Natural killer cell treated with Interleukin-12 subunit alpha and Interleukin-12 subunit beta and Interleukin-15 and Interleukin-18, amount 100 ng/mL, for 72 hours (primary cell): ENCODE measurements at regions not wholly inside any gene's neighbourhood (a gene's known extent, or its start where the extent isn't known, plus 50 kb on each side); places are given as distances from the start of the nearest gene placed in this dataset.

Experiments
- ATAC-seq, 2 donors: fragments of 150-1000 bp; cut with Tn5 transposase in 1 of 2; sonication (Bioruptor Pico), chemical (Tn5 transposase) in 1 of 2; 2 replicates each; pipeline ENCODE4 v1.10.0; 2021
- DNase-seq: peaks from one replicate; pipeline ENCODE4 v3.0.0; 2022; ENCODE audit warnings: low spot score
- H3K27ac Mint-ChIP-seq, 2 donors: 1 replicate in 1 of 2; 2 replicates in 1 of 2; pipeline ENCODE4 v1.8.0; 2022; ENCODE audit warnings: mixed read lengths in 2 of 2, mild to moderate bottlenecking in 1 of 2, moderate library complexity in 1 of 2
- H3K27me3 Mint-ChIP-seq, 2 donors: 1 replicate in 1 of 2; 2 replicates in 1 of 2; pipeline ENCODE4 v1.8.0; 2022; ENCODE audit warnings: mixed read lengths in 2 of 2
- H3K36me3 Mint-ChIP-seq: one replicate; pipeline ENCODE4 v1.8.0; 2022; ENCODE audit warnings: mixed read lengths
- H3K4me1 Mint-ChIP-seq, 2 donors: 1 replicate in 1 of 2; 2 replicates in 1 of 2; pipeline ENCODE4 v1.8.0; 2022; ENCODE audit warnings: low read depth in 2 of 2, mixed read lengths in 2 of 2, mild to moderate bottlenecking in 1 of 2
- H3K4me3 Mint-ChIP-seq: one replicate; pipeline ENCODE4 v1.8.0; 2022; ENCODE audit warnings: mixed read lengths
- H3K9me3 Mint-ChIP-seq: 2 replicates; pipeline ENCODE4 v1.8.0; 2022; ENCODE audit warnings: mixed read lengths

DNA sequence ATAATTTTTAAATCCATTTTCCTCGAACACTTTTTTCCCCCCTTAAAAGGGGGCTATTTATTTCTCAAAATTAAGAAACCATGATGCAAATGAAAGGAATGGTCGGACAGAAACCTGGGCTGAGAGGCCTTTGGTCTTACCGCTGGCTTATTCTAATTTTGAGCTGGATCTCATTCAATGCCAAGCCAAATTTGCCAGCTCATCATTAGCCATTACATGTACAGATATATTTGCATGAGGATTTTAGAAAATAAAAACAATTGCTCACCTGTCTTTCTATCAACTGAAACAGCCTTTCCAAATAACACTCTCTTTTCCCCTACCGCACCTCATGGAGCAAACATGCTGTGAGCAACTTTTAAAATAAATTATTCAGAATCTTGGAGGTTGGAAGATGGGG, 219.5 kb upstream of the DTNBP1 start:
- no peaks in the 10 kb centered on the region for H3K9me3 Mint-ChIP-seq
- DNase-seq (no peak), ATAC-seq (no peak)
- no peaks in the 10 kb centered on the region for H3K27me3 Mint-ChIP-seq
- H3K27ac Mint-ChIP-seq: no peak overlapping the region
- H3K36me3 Mint-ChIP-seq: no peaks in the 10 kb centered on the region
- peaks cover 26 to 29% of the 10 kb centered on the region in 2 donors for H3K4me1 Mint-ChIP-seq
- H3K4me3 Mint-ChIP-seq: no peak overlapping the region

DNA sequence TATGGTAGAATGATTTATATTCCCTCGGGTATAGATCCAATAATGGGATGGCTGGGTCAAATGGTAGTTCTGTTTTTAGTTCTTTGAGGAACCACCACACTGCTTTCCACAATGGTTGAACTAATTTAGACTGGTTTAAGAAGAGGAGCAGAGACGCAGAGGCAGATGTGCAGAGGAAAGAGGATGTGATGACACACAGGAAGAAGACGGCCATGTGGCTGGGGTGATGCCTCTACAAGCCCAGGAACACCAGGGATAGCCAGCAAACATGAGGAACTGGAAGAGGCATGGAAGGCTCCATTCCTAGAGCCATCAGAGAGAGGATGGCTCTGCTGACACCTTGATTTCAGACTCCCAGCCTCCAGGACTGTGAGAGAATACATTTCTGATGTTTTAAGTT, 218.3 kb upstream of the DTNBP1 start:
- no peak for DNase-seq
- Mint-ChIP-seq H3K4me3 (peak overlapping the region; percentile 45), H3K36me3 (no peaks in the 10 kb centered on the region), H3K9me3 (no peaks in the 10 kb centered on the region), H3K4me1 (peaks cover 24 to 29% of the 10 kb centered on the region in 2 donors), H3K27ac (peak overlapping the region; percentile 44 to 73), H3K27me3 (no peaks in the 10 kb centered on the region)
- ATAC-seq: no peak

DNA sequence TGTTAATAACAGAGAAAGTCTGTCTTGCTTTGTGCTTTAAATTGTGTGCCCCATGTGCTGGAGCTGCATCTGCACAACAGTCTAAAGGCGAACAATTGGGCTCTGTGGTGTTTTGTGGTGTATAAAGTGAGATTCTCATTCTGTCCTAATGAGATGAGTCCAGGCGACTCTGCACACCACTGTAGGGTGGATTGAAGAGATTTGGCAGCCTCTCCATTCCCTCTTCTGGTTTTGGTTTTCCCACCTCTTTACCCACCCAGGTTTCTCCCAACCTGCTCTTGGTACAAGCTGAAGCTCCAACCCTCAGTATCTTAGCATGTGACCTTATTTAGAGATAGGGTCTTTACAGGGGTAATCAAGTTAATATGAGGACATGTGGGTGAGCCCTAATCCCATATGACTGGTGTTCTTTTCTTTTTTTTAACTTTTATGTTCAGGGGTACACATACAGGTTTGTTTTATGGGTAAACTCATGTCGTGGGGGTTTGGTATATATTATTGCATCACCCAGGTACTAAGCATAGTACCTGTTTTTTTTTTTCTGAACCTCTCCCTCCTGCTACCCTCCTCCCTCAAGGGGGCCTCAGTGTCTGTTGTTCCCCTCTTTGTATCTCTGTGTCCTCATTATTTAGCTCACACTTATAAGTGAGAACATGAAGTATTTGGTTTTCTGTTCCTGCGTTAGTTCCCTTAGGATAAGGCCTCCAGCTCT, 217.6 kb upstream of the DTNBP1 start:
- peak overlapping the region; percentile 44 to 73 for H3K27ac Mint-ChIP-seq
- H3K4me1 Mint-ChIP-seq: peaks cover 24 to 29% of the 10 kb centered on the region in 2 donors
- no peaks in the 10 kb centered on the region for H3K27me3 Mint-ChIP-seq
- H3K4me3 Mint-ChIP-seq: peak overlapping the region; percentile 69
- no peaks in the 10 kb centered on the region for H3K36me3 Mint-ChIP-seq
- H3K9me3 Mint-ChIP-seq: no peaks in the 10 kb centered on the region
- DNase-seq: no peak
- ATAC-seq: peak in 1 of 2 donors; percentile 59

DNA sequence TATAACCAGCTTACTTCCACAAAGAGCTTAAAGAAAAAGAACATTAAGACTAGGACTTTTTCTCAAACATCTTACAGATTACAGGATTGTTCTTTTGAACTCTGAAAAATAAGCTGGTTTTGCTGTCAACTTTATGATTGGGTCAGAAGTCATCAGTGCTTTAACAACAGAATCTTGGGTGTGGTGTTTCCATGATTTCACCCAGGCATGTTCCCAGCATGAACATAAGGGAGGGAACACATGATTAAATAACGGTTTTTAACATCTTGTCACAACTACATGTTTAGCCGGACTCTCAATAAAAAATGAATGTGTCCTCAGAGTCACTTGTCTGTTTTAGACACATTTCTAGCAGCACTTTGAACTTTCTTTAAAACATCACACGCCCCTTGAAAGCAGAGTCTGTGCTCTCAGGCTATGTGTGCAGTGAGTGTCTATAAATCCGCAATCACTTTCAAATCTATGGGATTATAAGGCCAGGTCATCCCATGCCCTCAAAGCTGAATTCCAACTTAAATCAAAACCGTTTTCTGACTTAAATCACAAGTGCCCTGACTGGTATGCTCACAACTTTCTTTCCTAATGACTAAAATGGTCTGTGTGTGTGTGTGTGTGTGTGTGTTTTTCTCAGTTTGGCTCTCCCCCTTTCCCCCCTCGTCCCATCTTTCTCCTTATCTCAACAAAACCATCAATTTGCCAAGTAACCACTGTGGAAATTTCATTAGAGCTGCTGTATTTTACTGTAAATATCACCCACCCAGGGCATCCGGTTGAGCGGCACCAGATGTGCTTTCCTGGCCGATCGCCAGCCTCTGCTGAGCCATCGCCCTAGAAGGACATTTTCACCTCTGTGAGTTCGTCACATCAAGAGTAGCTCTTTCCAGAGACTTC, 216.8 kb upstream of the DTNBP1 start:
- no peaks in the 10 kb centered on the region for H3K36me3 Mint-ChIP-seq
- H3K4me1 Mint-ChIP-seq: peaks cover 25 to 29% of the 10 kb centered on the region in 2 donors
- DNase-seq: no peak
- no peaks in the 10 kb centered on the region for H3K9me3 Mint-ChIP-seq
- H3K4me3 Mint-ChIP-seq: peak overlapping the region; percentile 69
- H3K27ac Mint-ChIP-seq: peak overlapping the region; percentile 44 to 73
- ATAC-seq: peak; percentile 69 to 80
- H3K27me3 Mint-ChIP-seq: peaks cover 0 to 2% of the 10 kb centered on the region in 2 donors

DNA sequence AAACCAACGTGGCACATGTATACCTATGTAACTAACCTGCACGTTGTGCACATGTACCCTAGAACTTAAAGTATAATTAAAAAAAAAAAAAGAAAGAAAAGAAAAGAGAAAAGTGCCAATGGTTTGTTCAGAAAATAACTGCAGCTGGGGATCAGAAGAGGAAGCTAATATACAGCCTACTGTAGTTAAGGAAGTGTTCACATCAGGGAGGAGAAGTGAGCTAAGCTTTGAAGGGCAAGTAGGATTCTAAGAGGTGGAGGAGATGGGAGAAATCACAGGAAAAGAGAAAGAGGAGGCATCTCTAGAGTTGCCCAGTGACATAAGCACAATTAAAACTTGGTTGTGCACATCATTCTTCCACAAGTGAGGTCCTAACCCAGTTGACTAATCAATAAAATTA, 214.4 kb upstream of the DTNBP1 start:
- Mint-ChIP-seq H3K36me3 (no peaks in the 10 kb centered on the region), H3K4me1 (peaks cover 30 to 31% of the 10 kb centered on the region in 2 donors), H3K27ac (no peak overlapping the region), H3K27me3 (peaks cover 0 to 3% of the 10 kb centered on the region in 2 donors), H3K4me3 (no peak overlapping the region), H3K9me3 (no peaks in the 10 kb centered on the region)
- ATAC-seq (no peak), DNase-seq (no peak)

DNA sequence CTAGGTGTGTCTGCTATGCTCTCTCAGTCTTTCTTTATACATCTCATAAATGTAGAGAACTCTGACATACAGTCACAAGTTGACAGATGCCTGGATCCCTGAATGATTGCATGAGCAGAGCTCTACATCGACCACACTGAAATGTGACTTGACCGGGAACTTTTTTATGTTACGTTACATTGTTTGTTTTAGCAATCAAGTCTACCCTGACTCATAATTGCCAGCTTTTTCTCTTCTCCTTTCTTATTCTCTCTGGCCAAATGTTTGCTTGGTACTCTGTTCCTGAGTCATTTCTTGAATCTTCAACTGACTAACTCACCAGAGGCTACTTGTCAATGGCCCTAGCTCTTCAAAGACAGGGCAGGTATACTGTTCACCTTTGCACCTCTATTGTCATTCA, 213.6 kb upstream of the DTNBP1 start:
- peak in 1 of 2 donors; percentile 60 for ATAC-seq
- H3K9me3 Mint-ChIP-seq: no peaks in the 10 kb centered on the region
- H3K4me3 Mint-ChIP-seq: no peak overlapping the region
- no peak for DNase-seq
- peaks cover 31 to 36% of the 10 kb centered on the region in 2 donors for H3K4me1 Mint-ChIP-seq
- no peaks in the 10 kb centered on the region for H3K36me3 Mint-ChIP-seq
- no peak overlapping the region for H3K27ac Mint-ChIP-seq
- H3K27me3 Mint-ChIP-seq: peaks cover 0 to 4% of the 10 kb centered on the region in 2 donors

DNA sequence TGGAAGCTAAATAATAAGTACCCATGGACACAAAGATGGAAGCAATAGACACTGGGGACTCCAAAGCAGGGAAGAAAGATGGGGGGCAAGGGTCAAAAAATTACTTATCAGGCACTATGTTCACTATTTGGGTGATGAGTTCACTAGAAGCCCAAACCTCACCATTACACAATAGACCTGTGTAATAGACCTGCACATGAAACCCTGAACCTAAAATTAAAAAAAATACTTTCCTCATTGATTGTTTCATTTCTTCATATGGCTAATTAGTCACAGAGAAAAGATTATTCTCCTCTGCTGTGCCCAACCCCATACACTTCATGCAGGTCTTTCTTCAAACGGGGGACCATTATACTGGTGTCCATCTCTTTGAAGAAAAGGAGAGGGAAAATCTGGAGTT, 213.0 kb upstream of the DTNBP1 start:
- Mint-ChIP-seq H3K4me3 (no peak overlapping the region), H3K36me3 (no peaks in the 10 kb centered on the region), H3K27me3 (peaks cover 0 to 6% of the 10 kb centered on the region in 2 donors), H3K4me1 (peaks cover 26 to 31% of the 10 kb centered on the region in 2 donors), H3K9me3 (no peaks in the 10 kb centered on the region), H3K27ac (no peak overlapping the region)
- DNase-seq: no peak
- no peak for ATAC-seq

DNA sequence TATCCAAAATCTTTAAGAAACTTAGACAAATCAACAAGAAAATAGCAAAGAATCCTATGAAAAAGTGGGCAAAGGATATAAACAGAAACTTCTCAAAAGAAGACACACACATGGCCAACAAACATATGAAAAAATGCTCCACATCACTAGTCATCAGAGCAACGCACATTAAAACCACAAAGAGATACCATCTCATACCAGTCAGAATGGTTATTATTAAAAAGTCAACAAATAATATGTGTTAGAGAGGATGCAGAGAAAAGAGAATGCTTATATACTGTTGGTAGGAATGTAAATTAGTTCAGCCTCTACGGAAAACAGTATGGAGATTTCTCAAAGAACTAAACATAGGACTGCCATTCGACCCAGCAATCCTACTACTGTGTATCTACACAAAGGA, 212.0 kb upstream of the DTNBP1 start:
- ATAC-seq (no peak), DNase-seq (no peak)
- Mint-ChIP-seq H3K27ac (no peak overlapping the region), H3K4me3 (no peak overlapping the region), H3K9me3 (no peaks in the 10 kb centered on the region), H3K36me3 (no peaks in the 10 kb centered on the region), H3K4me1 (peaks cover 16 to 21% of the 10 kb centered on the region in 2 donors), H3K27me3 (peaks cover 7 to 11% of the 10 kb centered on the region in 2 donors)

DNA sequence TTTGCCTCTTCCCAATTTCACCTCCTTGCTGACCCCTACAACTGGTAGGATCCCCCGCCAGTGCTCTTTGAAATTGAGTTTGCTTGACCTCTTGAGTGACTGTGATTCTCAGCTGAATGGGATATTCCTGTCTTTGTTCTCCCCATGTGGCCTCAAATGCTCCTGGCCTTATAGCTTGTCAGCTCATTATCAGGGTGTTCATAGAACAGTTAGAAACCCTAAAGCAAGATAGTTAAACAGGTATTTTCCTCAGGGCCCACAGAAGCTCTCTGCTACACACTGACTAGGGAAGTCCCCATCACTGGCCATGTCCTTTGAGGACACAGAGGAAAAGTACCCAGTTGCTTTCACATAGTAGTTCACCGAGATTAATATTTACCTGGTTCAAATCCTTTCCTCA, 211.5 kb upstream of the DTNBP1 start:
- no peaks in the 10 kb centered on the region for H3K9me3 Mint-ChIP-seq
- no peak overlapping the region for H3K4me3 Mint-ChIP-seq
- H3K27me3 Mint-ChIP-seq: peaks cover 7 to 11% of the 10 kb centered on the region in 2 donors
- H3K4me1 Mint-ChIP-seq: peaks cover 11 to 17% of the 10 kb centered on the region in 2 donors
- no peak overlapping the region for H3K27ac Mint-ChIP-seq
- ATAC-seq (no peak), DNase-seq (no peak)
- H3K36me3 Mint-ChIP-seq: no peaks in the 10 kb centered on the region

DNA sequence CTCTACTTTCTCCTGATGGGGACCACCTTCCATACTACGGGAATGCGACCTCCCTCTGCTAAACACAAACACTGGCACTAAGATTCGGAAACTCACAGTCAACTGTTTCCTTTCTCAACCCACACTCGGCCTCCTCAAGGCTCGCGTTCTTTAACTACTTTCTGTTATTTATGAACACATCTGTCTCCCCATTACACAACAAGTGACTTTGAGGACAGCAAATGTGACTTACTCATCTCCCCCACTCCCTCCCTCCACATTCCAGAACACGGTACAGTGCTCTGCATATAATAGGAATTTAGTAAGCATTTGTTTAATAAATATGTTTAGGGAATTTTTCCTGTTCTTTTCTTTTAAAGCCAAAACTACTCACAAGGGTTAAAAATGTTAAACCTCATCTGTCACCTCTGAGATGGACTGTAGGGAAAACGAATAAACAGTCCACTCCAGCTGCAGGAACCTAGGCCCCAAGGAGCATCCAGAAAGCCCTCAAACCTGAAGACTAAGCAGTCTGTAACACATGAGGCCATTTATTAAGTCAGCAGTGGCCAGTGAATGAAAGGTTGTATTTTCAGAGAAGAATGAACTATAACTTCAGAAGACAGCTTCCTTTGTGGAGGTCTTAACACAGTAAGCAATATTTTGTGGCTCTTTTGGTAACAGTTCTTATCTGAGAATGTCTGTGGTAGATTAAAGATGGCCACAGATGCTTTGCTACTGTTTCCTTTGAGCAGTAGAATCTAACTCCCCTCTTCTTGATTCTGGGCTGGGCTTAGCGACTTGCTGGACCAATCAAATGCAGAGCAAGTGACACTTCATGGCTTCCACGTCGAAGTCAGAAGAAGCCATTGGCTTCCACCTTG, 209.6 kb upstream of the DTNBP1 start:
- Mint-ChIP-seq H3K27ac (no peak overlapping the region), H3K4me3 (no peak overlapping the region), H3K9me3 (no peaks in the 10 kb centered on the region), H3K4me1 (peaks cover 10 to 15% of the 10 kb centered on the region in 2 donors), H3K36me3 (no peaks in the 10 kb centered on the region), H3K27me3 (peaks cover 7 to 13% of the 10 kb centered on the region in 2 donors)
- ATAC-seq (no peak), DNase-seq (no peak)

DNA sequence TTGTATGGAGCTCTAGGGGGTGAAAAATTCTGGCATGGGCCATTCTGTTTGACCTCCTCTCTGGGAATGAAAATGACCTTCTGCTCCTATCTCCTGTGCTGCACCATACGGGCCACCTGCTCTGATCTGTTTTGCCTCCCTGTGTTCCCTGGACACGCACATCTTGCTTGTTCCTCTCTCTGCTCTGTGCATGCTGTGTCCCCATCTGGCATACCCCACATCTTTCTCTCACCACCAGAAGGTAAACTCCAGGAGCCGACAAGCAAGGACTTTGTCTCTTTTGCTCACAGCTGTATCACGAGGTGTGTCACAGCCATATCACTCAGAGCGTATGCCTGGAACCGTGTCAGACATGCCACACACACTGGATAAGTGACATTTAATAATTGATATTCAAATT, 208.4 kb upstream of the DTNBP1 start:
- H3K27ac Mint-ChIP-seq: no peak overlapping the region

DNA sequence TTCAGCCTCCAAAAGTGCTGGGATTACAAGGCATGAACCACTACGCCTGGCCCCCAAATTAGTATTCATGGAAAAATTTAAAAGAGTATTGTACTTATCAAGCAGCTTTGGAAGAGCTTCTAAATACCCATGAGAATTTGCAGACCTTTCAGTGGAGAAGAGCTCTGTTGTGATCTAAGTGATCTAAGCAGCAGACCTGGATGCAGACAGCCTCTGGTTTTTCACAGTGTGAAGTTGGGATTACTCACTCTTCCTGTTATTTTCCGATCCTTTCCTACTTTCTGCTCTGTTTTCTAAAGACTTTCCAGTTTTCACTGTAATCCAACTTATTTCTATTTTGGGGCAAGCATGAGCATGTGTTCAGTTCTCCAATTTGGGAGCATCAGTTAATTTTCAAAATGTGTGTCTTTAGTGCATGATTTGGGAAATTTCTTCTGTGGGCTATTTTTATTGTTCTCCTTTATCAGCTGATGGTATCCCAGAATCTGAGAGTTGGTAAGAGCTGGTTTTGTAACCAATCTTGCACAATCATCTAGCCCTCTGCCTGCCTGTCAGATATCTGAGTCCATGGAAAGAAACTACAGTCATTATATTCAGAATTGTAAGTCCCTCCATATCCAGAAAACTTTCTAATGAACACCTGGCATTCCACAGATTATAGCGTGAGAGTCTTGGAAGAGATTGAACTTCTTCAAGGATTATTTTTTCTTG, 207.7 kb upstream of the DTNBP1 start:
- H3K27ac Mint-ChIP-seq: no peak overlapping the region
- H3K4me1 Mint-ChIP-seq: peaks cover 10 to 12% of the 10 kb centered on the region in 2 donors
- peaks cover 7 to 16% of the 10 kb centered on the region in 2 donors for H3K27me3 Mint-ChIP-seq
- no peak for DNase-seq
- H3K36me3 Mint-ChIP-seq: no peaks in the 10 kb centered on the region
- ATAC-seq: no peak
- H3K9me3 Mint-ChIP-seq: no peaks in the 10 kb centered on the region
- no peak overlapping the region for H3K4me3 Mint-ChIP-seq

More for the DNA sequence above, 208.4 kb upstream of the DTNBP1 start:
- H3K36me3 Mint-ChIP-seq: no peaks in the 10 kb centered on the region
- ATAC-seq (no peak), DNase-seq (no peak)
- H3K9me3 Mint-ChIP-seq: no peaks in the 10 kb centered on the region
- peaks cover 7 to 13% of the 10 kb centered on the region in 2 donors for H3K27me3 Mint-ChIP-seq
- peaks cover 10 to 12% of the 10 kb centered on the region in 2 donors for H3K4me1 Mint-ChIP-seq
- H3K4me3 Mint-ChIP-seq: no peak overlapping the region

DNA sequence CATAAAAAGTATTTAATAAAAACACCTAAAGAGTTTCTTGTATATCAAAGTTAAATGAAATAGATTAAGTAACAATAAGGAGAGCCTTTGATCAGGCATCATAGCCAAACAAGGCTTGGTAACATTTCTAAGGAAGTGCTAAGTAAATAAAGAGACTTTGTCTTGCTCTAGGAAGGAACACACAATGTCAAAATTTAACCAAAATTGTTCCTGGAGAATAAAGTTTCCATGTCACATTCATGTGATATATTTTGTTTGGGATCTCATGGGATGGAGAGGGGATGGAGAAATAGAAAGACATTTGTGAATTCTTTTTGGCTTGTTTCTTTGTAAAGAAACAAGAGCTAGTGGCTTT, 201.9 kb upstream of the DTNBP1 start:
- DNase-seq (no peak), ATAC-seq (no peak)
- H3K27ac Mint-ChIP-seq: no peak overlapping the region
- no peak overlapping the region for H3K4me3 Mint-ChIP-seq
- H3K36me3 Mint-ChIP-seq: no peaks in the 10 kb centered on the region
- H3K27me3 Mint-ChIP-seq: peaks cover 0 to 11% of the 10 kb centered on the region in 2 donors
- no peaks in the 10 kb centered on the region for H3K4me1 Mint-ChIP-seq
- H3K9me3 Mint-ChIP-seq: no peaks in the 10 kb centered on the region
